Peyer's patch (tissue), 4 donors: ENCODE measurements at regions not wholly inside any gene's neighbourhood (a gene's known extent, or its start where the extent isn't known, plus 50 kb on each side); places are given as distances from the start of the nearest gene placed in this dataset.

ENCODE experiments used
- DNase-seq, 3 donors: peaks; one replicate each; pipeline ENCODE4 v3.0.0-alpha.2; 2017 to 2019
- H3K27ac ChIP-seq, 4 donors: fragments of 200-600 bp; sonication (generic); one replicate each; pipeline ENCODE4 v1.5.1; 2016 to 2019
- H3K27me3 ChIP-seq, 2 donors: fragments of 200-600 bp; sonication (generic); one replicate each; pipeline ENCODE4 v1.5.1; 2019
- H3K36me3 ChIP-seq, 3 donors: fragments of 200-600 bp; sonication (generic); one replicate each; pipeline ENCODE4 v1.5.1; 2016 to 2019
- H3K4me1 ChIP-seq, 4 donors: fragments of 200-600 bp; sonication (generic); one replicate each; pipeline ENCODE4 v1.5.1; 2016 to 2019
- H3K4me3 ChIP-seq, 4 donors: fragments of 200-600 bp; sonication (generic); 1 replicate in 3 of 4; 2 replicates in 1 of 4; pipeline ENCODE4 v1.5.1; 2016 to 2019; ENCODE audit warnings: mild to moderate bottlenecking in 1 of 4
- H3K9me3 ChIP-seq, 4 donors: fragments of 200-600 bp; sonication (generic); one replicate each; pipeline ENCODE4 v1.5.1; 2016 to 2019; ENCODE audit warnings: mild to moderate bottlenecking in 1 of 4
- POLR2A ChIP-seq, 2 donors: fragments of 450-650 bp; IDR thresholded peaks; one replicate each; pipeline ENCODE4 v1.5.1; 2017; ENCODE audit warnings: antibody characterized with exemption in 2 of 2, mild to moderate bottlenecking in 2 of 2, moderate library complexity in 2 of 2
- TF ChIP-seq, protein P1 (sequence below), 6 experiments: fragments of 450-650 bp in 4 of 6; fragments of 200-600 bp in 2 of 6; sonication (generic) in 1 of 6; IDR thresholded peaks; one replicate each; pipeline ENCODE4 v1.5.1; 2017 to 2019; ENCODE audit warnings: antibody characterized with exemption in 6 of 6, mild to moderate bottlenecking in 3 of 6, moderate library complexity in 1 of 6

GRCh38 chr15:69885173-69885955 lies 212.4 kb downstream of the TLE3 start:
- Histone ChIP-seq H3K9me3 (no peaks in the 10 kb centered on the region), H3K36me3 (no peaks in the 10 kb centered on the region), H3K4me3 (no peak overlapping the region), H3K27me3 (no peaks in the 10 kb centered on the region), H3K27ac (no peak overlapping the region), H3K4me1 (peaks cover 0 to 2% (median 0%) of the 10 kb centered on the region in 4 donors)
- DNase-seq = no peak
- TF ChIP-seq, protein P1, sequence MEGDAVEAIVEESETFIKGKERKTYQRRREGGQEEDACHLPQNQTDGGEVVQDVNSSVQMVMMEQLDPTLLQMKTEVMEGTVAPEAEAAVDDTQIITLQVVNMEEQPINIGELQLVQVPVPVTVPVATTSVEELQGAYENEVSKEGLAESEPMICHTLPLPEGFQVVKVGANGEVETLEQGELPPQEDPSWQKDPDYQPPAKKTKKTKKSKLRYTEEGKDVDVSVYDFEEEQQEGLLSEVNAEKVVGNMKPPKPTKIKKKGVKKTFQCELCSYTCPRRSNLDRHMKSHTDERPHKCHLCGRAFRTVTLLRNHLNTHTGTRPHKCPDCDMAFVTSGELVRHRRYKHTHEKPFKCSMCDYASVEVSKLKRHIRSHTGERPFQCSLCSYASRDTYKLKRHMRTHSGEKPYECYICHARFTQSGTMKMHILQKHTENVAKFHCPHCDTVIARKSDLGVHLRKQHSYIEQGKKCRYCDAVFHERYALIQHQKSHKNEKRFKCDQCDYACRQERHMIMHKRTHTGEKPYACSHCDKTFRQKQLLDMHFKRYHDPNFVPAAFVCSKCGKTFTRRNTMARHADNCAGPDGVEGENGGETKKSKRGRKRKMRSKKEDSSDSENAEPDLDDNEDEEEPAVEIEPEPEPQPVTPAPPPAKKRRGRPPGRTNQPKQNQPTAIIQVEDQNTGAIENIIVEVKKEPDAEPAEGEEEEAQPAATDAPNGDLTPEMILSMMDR (IDR thresholded peaks at IDR 0.05) = no peak

GRCh38 chr15:69887009-69887408 lies 210.7 kb downstream of the TLE3 start:
- Histone ChIP-seq H3K27ac (no peak overlapping the region), H3K4me1 (no peaks in the 10 kb centered on the region), H3K36me3 (no peaks in the 10 kb centered on the region), H3K4me3 (no peak overlapping the region), H3K27me3 (no peaks in the 10 kb centered on the region), H3K9me3 (no peaks in the 10 kb centered on the region)
- no peak for DNase-seq
- TF ChIP-seq, protein P1 (IDR thresholded peaks at IDR 0.05) = no peak
- TF ChIP-seq POLR2A (IDR thresholded peaks at IDR 0.05) = no peak

GRCh38 chr15:69887553-69887952 lies 210.2 kb downstream of the TLE3 start:
- H3K4me3 ChIP-seq = no peak overlapping the region
- TF ChIP-seq POLR2A (IDR thresholded peaks at IDR 0.05) = no peak
- TF ChIP-seq, protein P1 (IDR thresholded peaks at IDR 0.05) = no peak
- H3K9me3 ChIP-seq = no peaks in the 10 kb centered on the region
- no peaks in the 10 kb centered on the region for H3K4me1 ChIP-seq
- H3K27ac ChIP-seq = no peak overlapping the region
- DNase-seq = no peak
- H3K36me3 ChIP-seq = no peaks in the 10 kb centered on the region
- no peaks in the 10 kb centered on the region for H3K27me3 ChIP-seq

GRCh38 chr15:69888406-69888805 lies 209.3 kb downstream of the TLE3 start:
- Histone ChIP-seq H3K36me3 (no peaks in the 10 kb centered on the region), H3K9me3 (no peaks in the 10 kb centered on the region), H3K4me3 (no peak overlapping the region), H3K4me1 (no peaks in the 10 kb centered on the region), H3K27me3 (no peaks in the 10 kb centered on the region), H3K27ac (no peak overlapping the region)
- TF ChIP-seq, protein P1 (IDR thresholded peaks at IDR 0.05) = no peak
- TF ChIP-seq POLR2A (IDR thresholded peaks at IDR 0.05) = no peak
- DNase-seq = no peak

DNA sequence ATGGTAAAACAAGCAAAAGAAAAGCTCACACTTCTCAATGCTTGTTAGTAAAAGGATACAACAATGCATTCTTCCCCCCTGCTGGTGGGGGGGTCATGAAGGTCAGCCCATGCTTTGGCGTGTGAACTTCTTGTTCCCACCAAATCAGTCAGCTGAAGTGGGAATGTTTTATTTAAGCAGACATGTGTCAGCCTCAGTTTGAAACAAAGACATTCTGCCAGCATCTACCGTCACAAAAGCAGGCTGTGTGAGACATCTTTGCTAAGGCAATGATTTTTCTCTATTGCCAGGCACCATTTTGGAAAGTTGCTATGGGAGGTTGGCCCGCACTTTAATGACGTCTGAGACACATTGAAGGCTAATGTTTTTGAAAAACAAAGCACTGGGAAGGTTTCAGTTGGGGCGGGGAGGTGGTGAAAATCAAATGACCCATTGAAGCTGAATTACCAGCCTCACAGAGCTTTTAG lies 206.6 kb downstream of the TLE3 start:
- Histone ChIP-seq H3K36me3 (no peaks in the 10 kb centered on the region), H3K27me3 (no peaks in the 10 kb centered on the region), H3K4me3 (no peak overlapping the region), H3K4me1 (no peaks in the 10 kb centered on the region), H3K27ac (no peak overlapping the region), H3K9me3 (no peaks in the 10 kb centered on the region)
- TF ChIP-seq, protein P1 (IDR thresholded peaks at IDR 0.05) = no peak
- no peak for TF ChIP-seq POLR2A (IDR thresholded peaks at IDR 0.05)
- DNase-seq = no peak
